NCI-H1436 treated with DMSO at 0.1 percent for 48 hours (cell line): ENCODE measurements at regions not wholly inside any gene's neighbourhood (a gene's known extent, or its start where the extent isn't known, plus 50 kb on each side); places are given as distances from the start of the nearest gene placed in this dataset.

ENCODE experiments used
- DNase-seq: peaks from one replicate; lab custom pipeline; 2025; lab: John Stamatoyannopoulos, UW

GRCh38 chr7:25395976-25396375 is 167.7 kb upstream of the NPVF start:
- no peak for DNase-seq

- no peak for DNase-seq
These were observed 168.4 kb upstream of the NPVF start for GRCh38 chr7:25396668-25397067.

- no peak for DNase-seq
These were observed 170.1 kb upstream of the NPVF start for GRCh38 chr7:25398418-25398817.

- no peak for DNase-seq
These were observed 170.9 kb upstream of the NPVF start for GRCh38 chr7:25399000-25399750.

GRCh38 chr7:25402532-25402931 is 174.2 kb upstream of the NPVF start:
- no peak for DNase-seq

GRCh38 chr7:25405736-25406135 is 177.4 kb upstream of the NPVF start:
- no peak for DNase-seq

GRCh38 chr7:25407053-25407452 is 178.8 kb upstream of the NPVF start:
- no peak for DNase-seq

GRCh38 chr7:25408012-25408687 is 179.9 kb upstream of the NPVF start:
- DNase-seq = no peak

- no peak for DNase-seq
These were observed 180.6 kb upstream of the NPVF start for GRCh38 chr7:25408876-25409275.

- no peak for DNase-seq
These were observed 181.8 kb upstream of the NPVF start for GRCh38 chr7:25409897-25410636.

GRCh38 chr7:25420771-25421170 is 192.5 kb upstream of the NPVF start:
- DNase-seq = no peak

- no peak for DNase-seq
These were observed 195.8 kb upstream of the NPVF start for GRCh38 chr7:25424113-25424512.

GRCh38 chr7:25424855-25425254 is 196.6 kb upstream of the NPVF start:
- no peak for DNase-seq

- DNase-seq = no peak
These were observed 199.4 kb upstream of the NPVF start for GRCh38 chr7:25427721-25428120.

GRCh38 chr7:25429731-25430130 is 201.4 kb upstream of the NPVF start:
- DNase-seq = no peak

- DNase-seq = no peak
These were observed 202.1 kb upstream of the NPVF start for GRCh38 chr7:25430200-25430931.

- no peak for DNase-seq
These were observed 203.7 kb upstream of the NPVF start for GRCh38 chr7:25431956-25432450.

GRCh38 chr7:25432807-25433206 is 204.5 kb upstream of the NPVF start:
- DNase-seq = no peak

GRCh38 chr7:25436413-25436812 is 208.1 kb upstream of the NPVF start:
- DNase-seq = no peak

- no peak for DNase-seq
These were observed 209.0 kb upstream of the NPVF start for GRCh38 chr7:25437308-25437707.

GRCh38 chr7:25444991-25445390 is 216.7 kb upstream of the NPVF start:
- no peak for DNase-seq

- no peak for DNase-seq
These were observed 220.0 kb upstream of the NPVF start for GRCh38 chr7:25448301-25448700.
